PC-3 (cell line): ENCODE measurements at regions not wholly inside any gene's neighbourhood (a gene's known extent, or its start where the extent isn't known, plus 50 kb on each side); places are given as distances from the start of the nearest gene placed in this dataset.
"Not testable (repeated sequence)": the region's sequence is repeated elsewhere in the genome, so short reads cannot be mapped to it uniquely, and the experiment has no call there.

ENCODE experiments used
- ATAC-seq: fragments of 200-7000 bp; cut with Tn5 transposase; 2 replicates; pipeline ENCODE4 v1.9.1; 2020; ENCODE audit warnings: mild to moderate bottlenecking, moderate library complexity
- BruUV-seq: library from RNA; stranded (reverse); fragments of 400-500 nt; replicated peaks from 2 replicates; lab custom pipeline; 2021; lab: Mats Ljungman, UMichigan
- CTCF ChIA-PET: fragments of 300-600 bp; sonication (Branson Sonifier 250); formaldehyde crosslinking; loops from one replicate; lab custom pipeline; 2022; ENCODE audit warnings: antibody characterized with exemption; lab: Charles Lee
- POLR2A ChIA-PET: fragments of 300-600 bp; sonication (Branson Sonifier 250); formaldehyde crosslinking; loops from one replicate; lab custom pipeline; 2022; ENCODE audit warnings: antibody characterized with exemption; ENCODE audit not compliant: unreplicated experiment; lab: Charles Lee
- DNase-seq: peaks from one replicate; pipeline ENCODE4 v3.0.0-alpha.2; 2015
- H2AFZ ChIP-seq: fragments of 300-600 bp; sonication (generic); 2 replicates; pipeline ENCODE4 v1.6.0; 2016; ENCODE audit warnings: antibody characterized with exemption, low read length
- H3F3A ChIP-seq: fragments of 300-600 bp; sonication (generic); one replicate; pipeline ENCODE4 v1.6.0; 2017; ENCODE audit warnings: antibody characterized with exemption, low read length, control low read depth, mild to moderate bottlenecking; ENCODE audit not compliant: unreplicated experiment
- H3K27ac ChIP-seq: fragments of 300-600 bp; sonication (generic); 2 replicates; pipeline ENCODE4 v1.5.1; 2016; ENCODE audit warnings: mild to moderate bottlenecking, low read length
- H3K27me3 ChIP-seq: fragments of 300-600 bp; sonication (generic); 2 replicates; pipeline ENCODE4 v1.6.1; 2016; ENCODE audit warnings: low read length, mixed read lengths
- H3K36me3 ChIP-seq: fragments of 300-600 bp; sonication (generic); 2 replicates; pipeline ENCODE4 v1.6.1; 2016; ENCODE audit warnings: low read depth, mixed run types, low read length, mixed read lengths
- H3K4me1 ChIP-seq: fragments of 300-600 bp; sonication (generic); 2 replicates; pipeline ENCODE4 v1.5.1; 2016; ENCODE audit warnings: low read length; ENCODE audit not compliant: insufficient read depth
- H3K4me2 ChIP-seq: fragments of 300-600 bp; sonication (generic); 2 replicates; pipeline ENCODE4 v1.6.0; 2016; ENCODE audit warnings: low read length
- H3K4me3 ChIP-seq: fragments of 300-600 bp; sonication (generic); 2 replicates; pipeline ENCODE4 v1.5.1; 2016; ENCODE audit warnings: mild to moderate bottlenecking, low read length, mixed read lengths
- H3K79me2 ChIP-seq: fragments of 300-600 bp; sonication (generic); 2 replicates; pipeline ENCODE4 v1.6.1; 2017; ENCODE audit warnings: low read length, mixed read lengths
- H3K9ac ChIP-seq: fragments of 300-600 bp; sonication (generic); 2 replicates; pipeline ENCODE4 v1.6.0; 2016; ENCODE audit warnings: mild to moderate bottlenecking, low read length
- H3K9me2 ChIP-seq: fragments of 300-600 bp; sonication (generic); replicated peaks from 2 replicates; pipeline ENCODE4 v1.6.1; 2016; ENCODE audit warnings: mixed run types, low read length, mixed read lengths
- H3K9me3 ChIP-seq: fragments of 300-600 bp; sonication (generic); 2 replicates; pipeline ENCODE4 v1.6.1; 2016; ENCODE audit warnings: low read length, mixed read lengths
- H4K20me1 ChIP-seq: fragments of 300-600 bp; sonication (generic); 2 replicates; pipeline ENCODE4 v1.6.1; 2016; ENCODE audit warnings: low read length, mixed read lengths
- intact Hi-C: fragments of 100-400 bp; cut with micrococcal nuclease; formaldehyde crosslinking; loops from 2 replicates; pipeline ENCODE4 v1.9.0; 2023

- H3K4me3 ChIP-seq, CTCF ChIA-PET, POLR2A ChIA-PET, H2AFZ ChIP-seq, H3K4me2 ChIP-seq, H3K79me2 ChIP-seq, H4K20me1 ChIP-seq, ATAC-seq, H3K9me2 ChIP-seq, H3K9me3 ChIP-seq, H3F3A ChIP-seq, intact Hi-C loops, H3K36me3 ChIP-seq, BruUV-seq, H3K27me3 ChIP-seq, H3K4me1 ChIP-seq, H3K9ac ChIP-seq, H3K27ac ChIP-seq, DNase-seq: not testable (repeated sequence)
Observed at GRCh38 chr5:7299731-7300130, 96.2 kb upstream of the ADCY2 start.

DNA sequence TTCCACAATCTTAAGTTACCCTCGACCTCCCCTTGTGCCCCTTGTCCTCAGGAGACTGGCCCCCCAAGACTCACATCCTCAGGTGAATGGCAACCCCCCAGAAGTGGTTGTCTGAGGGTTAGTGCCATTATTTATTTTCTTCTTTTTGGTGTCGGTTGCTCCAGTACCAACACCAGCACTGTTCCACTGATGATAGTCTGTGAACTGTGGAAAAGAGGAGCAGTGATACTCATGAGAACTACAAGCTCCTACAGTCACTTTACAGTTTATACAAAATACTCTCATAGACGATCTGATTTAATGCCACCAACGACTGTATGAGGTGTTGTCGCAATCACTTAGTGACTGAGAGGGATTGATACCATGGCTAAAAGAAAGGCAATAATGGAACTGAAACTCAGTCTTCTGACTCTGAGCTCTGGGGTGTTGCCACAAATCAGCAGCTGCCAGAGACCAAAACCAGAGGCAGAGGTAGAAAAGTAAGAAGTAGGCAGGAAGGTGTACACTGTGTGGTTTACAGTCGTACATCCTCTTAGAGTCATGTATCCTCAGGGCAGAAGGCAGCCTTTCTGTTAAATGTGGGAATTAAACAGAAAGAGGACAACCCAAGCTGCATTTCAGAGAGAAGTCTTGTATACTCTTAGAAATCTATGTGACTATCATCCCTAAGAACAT lies 90.8 kb upstream of the ADCY2 start:
- CTCF ChIA-PET, H3K27ac ChIP-seq, H3F3A ChIP-seq, POLR2A ChIA-PET, H3K9me2 ChIP-seq, H3K4me2 ChIP-seq, H2AFZ ChIP-seq, H3K36me3 ChIP-seq, ATAC-seq, H3K9ac ChIP-seq, intact Hi-C loops, DNase-seq, H3K9me3 ChIP-seq, H3K4me1 ChIP-seq, H3K79me2 ChIP-seq, BruUV-seq, H4K20me1 ChIP-seq, H3K4me3 ChIP-seq, H3K27me3 ChIP-seq: not testable (repeated sequence)

GRCh38 chr5:7306556-7306955 lies 89.4 kb upstream of the ADCY2 start:
- not testable (repeated sequence) for BruUV-seq

GRCh38 chr5:7307709-7308108 lies 88.2 kb upstream of the ADCY2 start:
- H3K9me3 ChIP-seq, CTCF ChIA-PET, H4K20me1 ChIP-seq, H3K9ac ChIP-seq, ATAC-seq, H3K36me3 ChIP-seq, H3K9me2 ChIP-seq, POLR2A ChIA-PET, H2AFZ ChIP-seq, H3K4me3 ChIP-seq, H3K27ac ChIP-seq, intact Hi-C loops, H3K4me2 ChIP-seq, H3F3A ChIP-seq, BruUV-seq, H3K27me3 ChIP-seq, DNase-seq, H3K4me1 ChIP-seq, H3K79me2 ChIP-seq: not testable (repeated sequence)

More at GRCh38 chr5:7306556-7306955, 89.4 kb upstream of the ADCY2 start:
- DNase-seq, H3K9me3 ChIP-seq, H3K4me2 ChIP-seq, H3K27ac ChIP-seq, H2AFZ ChIP-seq, H3K4me3 ChIP-seq, H3K9ac ChIP-seq, intact Hi-C loops, H3F3A ChIP-seq, H3K9me2 ChIP-seq, POLR2A ChIA-PET, H3K79me2 ChIP-seq, H3K27me3 ChIP-seq, H3K36me3 ChIP-seq, ATAC-seq, CTCF ChIA-PET, H4K20me1 ChIP-seq, H3K4me1 ChIP-seq: not testable (repeated sequence)

DNA sequence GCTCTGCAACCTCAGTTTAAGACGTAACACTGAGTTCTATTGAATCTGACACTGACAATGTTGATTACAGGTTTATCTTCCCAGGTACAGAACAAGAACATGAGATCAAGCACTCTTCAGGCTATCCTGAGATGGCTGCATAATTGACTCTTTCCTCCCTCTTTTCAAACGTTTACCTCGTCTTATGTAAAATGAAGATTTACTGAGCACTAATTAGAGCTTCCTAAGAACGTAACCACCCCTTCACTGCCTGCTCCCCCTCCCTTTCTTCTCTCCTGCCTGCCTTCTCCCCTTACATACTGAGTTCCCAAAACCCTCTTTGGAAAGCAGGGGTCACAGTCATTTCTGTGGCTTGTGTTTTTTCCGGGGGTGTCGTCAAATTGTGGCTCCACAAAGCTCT lies 86.2 kb upstream of the ADCY2 start:
- intact Hi-C loops, H4K20me1 ChIP-seq, H3K4me2 ChIP-seq, H2AFZ ChIP-seq, H3F3A ChIP-seq, H3K4me3 ChIP-seq, ATAC-seq, BruUV-seq, DNase-seq, H3K27ac ChIP-seq, CTCF ChIA-PET, H3K79me2 ChIP-seq, H3K9ac ChIP-seq, H3K36me3 ChIP-seq, H3K4me1 ChIP-seq, H3K27me3 ChIP-seq, POLR2A ChIA-PET, H3K9me3 ChIP-seq, H3K9me2 ChIP-seq: not testable (repeated sequence)

GRCh38 chr5:7310656-7311055 lies 85.3 kb upstream of the ADCY2 start:
- intact Hi-C loops, H3F3A ChIP-seq, H3K4me2 ChIP-seq, H4K20me1 ChIP-seq, H3K9ac ChIP-seq, H3K4me1 ChIP-seq, H3K36me3 ChIP-seq, H2AFZ ChIP-seq, H3K9me3 ChIP-seq, ATAC-seq, H3K27me3 ChIP-seq, H3K9me2 ChIP-seq, BruUV-seq, H3K4me3 ChIP-seq, H3K79me2 ChIP-seq, H3K27ac ChIP-seq, CTCF ChIA-PET, POLR2A ChIA-PET: not testable (repeated sequence)
- DNase-seq, result peak; percentile 53
